ENCODE measurements at regions not wholly inside any gene's neighbourhood (a gene's known extent, or its start where the extent isn't known, plus 50 kb on each side); places are given as distances from the start of the nearest gene placed in this dataset.

GRCh38 chr6:150662814-150663213 lies 63.1 kb downstream of the PLEKHG1 start:
- no peak for TF ChIP-seq CTCF (tag by site-specific recombination; IDR thresholded peaks at IDR 0.05)
- TF ChIP-seq ZNF449 (tag by site-specific recombination; IDR thresholded peaks at IDR 0.05) = no peak
